GM18907 (cell line): ENCODE measurements at regions not wholly inside any gene's neighbourhood (a gene's known extent, or its start where the extent isn't known, plus 50 kb on each side); places are given as distances from the start of the nearest gene placed in this dataset.
A peak's percentile ranks its signal among the peaks of the same experiment; 100 is the strongest.
"Not testable (repeated sequence)": the region's sequence is repeated elsewhere in the genome, so short reads cannot be mapped to it uniquely, and the experiment has no call there.

Experiments used
- ATAC-seq: cut with Tn5 transposase; IDR thresholded peaks from one replicate; pipeline ENCODE4 v1.9.1; 2021; ENCODE audit warnings: mild to moderate bottlenecking, moderate library complexity; ENCODE audit not compliant: unreplicated experiment

GRCh38 chrX:65831268-65831667 lies 163.8 kb downstream of the MSN start:
- no peak for ATAC-seq

- ATAC-seq = peak; percentile 56
Observed at GRCh38 chrX:65828599-65828998, 161.1 kb downstream of the MSN start.

- not testable (repeated sequence) for ATAC-seq
Observed at GRCh38 chrX:65825226-65825625, 157.8 kb downstream of the MSN start.

GRCh38 chrX:65821721-65822496 lies 154.5 kb downstream of the MSN start:
- ATAC-seq = no peak

- ATAC-seq = not testable (repeated sequence)
Observed at GRCh38 chrX:65819983-65820382, 152.5 kb downstream of the MSN start.

- no peak for ATAC-seq
Observed at GRCh38 chrX:65813245-65813644, 145.8 kb downstream of the MSN start.

GRCh38 chrX:65811558-65812228 lies 144.2 kb downstream of the MSN start:
- ATAC-seq = no peak
